Muscle layer of colon (tissue), 2 donors: ENCODE measurements at regions not wholly inside any gene's neighbourhood (a gene's known extent, or its start where the extent isn't known, plus 50 kb on each side); places are given as distances from the start of the nearest gene placed in this dataset.

Experiments used
- H3K27ac ChIP-seq: one replicate; pipeline ENCODE4 v1.7.0; 2013; ENCODE audit warnings: low read depth, mild to moderate bottlenecking, low read length, moderate library complexity
- H3K27me3 ChIP-seq, 2 donors: one replicate each; pipeline ENCODE4 v1.7.0; 2013; ENCODE audit warnings: low read length in 2 of 2, mild to moderate bottlenecking in 2 of 2; ENCODE audit not compliant: insufficient read depth in 2 of 2, control insufficient read depth in 1 of 2
- H3K36me3 ChIP-seq: one replicate; pipeline ENCODE4 v1.7.0; 2013; ENCODE audit warnings: mild to moderate bottlenecking, low read length; ENCODE audit not compliant: insufficient read depth
- H3K4me1 ChIP-seq: one replicate; pipeline ENCODE4 v1.7.0; 2013; ENCODE audit warnings: mild to moderate bottlenecking, low read length; ENCODE audit not compliant: insufficient read depth
- H3K4me3 ChIP-seq, 2 donors: one replicate each; pipeline ENCODE4 v1.7.0; 2013; ENCODE audit warnings: low read length in 2 of 2, low read depth in 1 of 2, mild to moderate bottlenecking in 1 of 2, moderate library complexity in 1 of 2
- H3K9ac ChIP-seq: one replicate; pipeline ENCODE4 v1.7.0; 2013; ENCODE audit warnings: low read length
- H3K9me3 ChIP-seq: one replicate; pipeline ENCODE4 v1.7.0; 2013; ENCODE audit warnings: mild to moderate bottlenecking, low read length
- donor health status: abdominal sarcoma.
- donor health status: Adenocarcinoma of cecum.

- Histone ChIP-seq H3K36me3 (no peaks in the 10 kb centered on the region), H3K27me3 (no peaks in the 10 kb centered on the region), H3K9me3 (no peaks in the 10 kb centered on the region), H3K9ac (no peak overlapping the region), H3K4me1 (no peaks in the 10 kb centered on the region), H3K4me3 (no peak overlapping the region), H3K27ac (no peak overlapping the region)
Observed at GRCh38 chr9:28915202-28915930, 1342.1 kb upstream of the C9orf72 start.

- no peak overlapping the region for H3K9ac ChIP-seq
- H3K9me3 ChIP-seq, result no peaks in the 10 kb centered on the region
- H3K36me3 ChIP-seq, result no peaks in the 10 kb centered on the region
- H3K27me3 ChIP-seq, result no peaks in the 10 kb centered on the region
- no peak overlapping the region for H3K27ac ChIP-seq
- H3K4me1 ChIP-seq, result no peaks in the 10 kb centered on the region
- H3K4me3 ChIP-seq, result no peak overlapping the region
Observed at GRCh38 chr9:28916348-28916747, 1343.1 kb upstream of the C9orf72 start.

DNA sequence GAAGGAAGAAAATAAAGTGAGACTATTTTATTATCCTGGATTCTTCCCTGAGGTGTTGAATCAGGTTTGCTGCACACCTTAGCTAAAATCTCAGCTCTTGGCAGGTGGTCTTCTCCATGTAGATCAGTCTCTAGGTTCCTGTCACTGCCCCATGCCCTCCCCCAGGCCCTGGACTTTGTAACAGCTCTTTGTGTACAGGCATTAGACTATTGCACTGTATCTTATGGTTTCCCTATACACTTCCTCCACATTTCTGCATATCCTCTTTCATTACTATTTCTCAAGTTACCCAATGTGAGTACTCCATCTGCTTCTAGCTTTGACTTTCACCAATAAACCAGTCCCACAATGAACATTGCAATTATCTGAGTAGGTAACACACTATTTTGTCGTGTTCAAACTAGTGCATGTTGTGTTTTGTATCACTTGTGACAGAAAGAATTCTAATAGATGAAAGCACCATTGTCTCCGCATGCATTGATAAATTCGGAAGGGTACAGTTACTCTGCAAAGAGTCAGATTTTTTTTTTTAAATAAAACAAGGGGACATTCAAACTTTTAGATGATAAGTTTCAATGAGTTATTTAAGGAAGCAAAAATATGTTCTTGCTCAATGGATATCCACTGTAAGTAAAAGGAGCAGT lies 1348.7 kb upstream of the C9orf72 start:
- H3K4me3 ChIP-seq, result no peak overlapping the region
- no peak overlapping the region for H3K9ac ChIP-seq
- no peaks in the 10 kb centered on the region for H3K27me3 ChIP-seq
- no peaks in the 10 kb centered on the region for H3K9me3 ChIP-seq
- no peaks in the 10 kb centered on the region for H3K4me1 ChIP-seq
- H3K36me3 ChIP-seq, result no peaks in the 10 kb centered on the region
- no peak overlapping the region for H3K27ac ChIP-seq

GRCh38 chr9:28922891-28923290 lies 1349.6 kb upstream of the C9orf72 start:
- H3K4me3 ChIP-seq, result no peak overlapping the region
- no peaks in the 10 kb centered on the region for H3K27me3 ChIP-seq
- no peaks in the 10 kb centered on the region for H3K4me1 ChIP-seq
- no peak overlapping the region for H3K9ac ChIP-seq
- H3K9me3 ChIP-seq, result no peaks in the 10 kb centered on the region
- no peaks in the 10 kb centered on the region for H3K36me3 ChIP-seq
- H3K27ac ChIP-seq, result no peak overlapping the region

DNA sequence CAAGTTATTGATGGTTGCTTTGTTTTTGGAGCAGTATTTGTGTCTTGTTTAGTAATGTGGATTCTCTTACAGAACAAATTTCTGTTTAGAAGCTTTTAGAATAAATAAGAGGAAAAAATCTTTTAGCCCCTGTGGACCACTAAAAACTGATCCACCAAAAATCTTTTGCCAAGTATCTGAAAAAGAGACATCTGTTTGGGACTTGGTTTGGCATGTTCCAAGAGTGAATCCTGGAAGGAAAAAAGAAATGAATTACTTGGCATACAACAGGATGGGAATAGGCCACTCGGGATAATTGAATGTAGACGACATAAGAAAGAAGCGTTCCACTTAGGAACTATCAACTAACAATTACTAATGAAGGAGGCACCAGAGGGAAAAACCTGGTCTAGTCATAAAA lies 1350.1 kb upstream of the C9orf72 start:
- H3K9ac ChIP-seq, result no peak overlapping the region
- H3K36me3 ChIP-seq, result no peaks in the 10 kb centered on the region
- no peak overlapping the region for H3K27ac ChIP-seq
- H3K9me3 ChIP-seq, result no peaks in the 10 kb centered on the region
- no peak overlapping the region for H3K4me3 ChIP-seq
- no peaks in the 10 kb centered on the region for H3K4me1 ChIP-seq
- no peaks in the 10 kb centered on the region for H3K27me3 ChIP-seq

DNA sequence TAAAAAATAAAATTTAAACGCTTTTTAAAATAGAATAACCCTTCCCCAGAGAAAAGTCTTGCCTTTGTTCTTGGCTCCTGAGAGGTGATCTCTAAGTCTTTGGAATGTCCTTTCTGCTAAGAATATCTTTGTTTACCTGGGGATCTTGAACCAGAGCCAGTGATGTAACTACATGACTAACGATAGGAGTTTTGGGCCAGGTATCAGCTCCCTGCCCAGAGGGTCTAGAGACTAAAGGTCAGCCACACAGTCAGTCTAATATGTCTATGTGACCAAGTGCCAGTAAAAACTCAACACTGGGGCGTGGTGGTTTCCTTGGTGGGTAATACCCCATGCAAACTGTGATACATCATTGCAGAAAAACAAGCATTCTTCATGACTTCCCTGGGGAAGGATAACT lies 1351.9 kb upstream of the C9orf72 start:
- Histone ChIP-seq H3K27me3 (no peaks in the 10 kb centered on the region), H3K4me1 (no peaks in the 10 kb centered on the region), H3K4me3 (no peak overlapping the region), H3K27ac (no peak overlapping the region), H3K36me3 (no peaks in the 10 kb centered on the region), H3K9me3 (no peaks in the 10 kb centered on the region), H3K9ac (no peak overlapping the region)

- no peaks in the 10 kb centered on the region for H3K9me3 ChIP-seq
- no peak overlapping the region for H3K4me3 ChIP-seq
- H3K27ac ChIP-seq, result no peak overlapping the region
- H3K9ac ChIP-seq, result no peak overlapping the region
- H3K36me3 ChIP-seq, result no peaks in the 10 kb centered on the region
- H3K4me1 ChIP-seq, result no peaks in the 10 kb centered on the region
- H3K27me3 ChIP-seq, result no peaks in the 10 kb centered on the region
Observed at GRCh38 chr9:28926306-28926705, 1353.0 kb upstream of the C9orf72 start.

DNA sequence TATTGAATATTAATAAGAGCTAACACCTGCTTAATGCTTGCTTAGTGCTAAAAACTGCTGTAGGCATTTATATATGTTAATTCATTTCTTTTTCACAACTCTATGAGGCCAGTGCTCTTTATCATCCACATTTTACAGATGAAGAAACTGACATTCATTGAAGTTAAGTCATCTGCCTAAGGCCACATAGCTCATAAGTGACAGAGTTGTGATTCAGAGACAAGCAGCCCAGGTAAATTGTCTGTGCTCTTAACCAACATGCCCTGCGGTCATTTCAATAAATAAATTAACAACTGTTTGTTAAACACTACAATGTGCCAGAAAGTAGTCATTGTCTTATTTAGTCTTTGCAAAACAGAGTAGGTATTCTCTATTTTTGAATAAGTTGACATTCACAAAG lies 1354.4 kb upstream of the C9orf72 start:
- Histone ChIP-seq H3K4me3 (no peak overlapping the region), H3K27me3 (no peaks in the 10 kb centered on the region), H3K9me3 (no peaks in the 10 kb centered on the region), H3K36me3 (no peaks in the 10 kb centered on the region), H3K27ac (no peak overlapping the region), H3K4me1 (no peaks in the 10 kb centered on the region), H3K9ac (no peak overlapping the region)

GRCh38 chr9:28929433-28929832 lies 1356.2 kb upstream of the C9orf72 start:
- Histone ChIP-seq H3K4me3 (no peak overlapping the region), H3K36me3 (no peaks in the 10 kb centered on the region), H3K9ac (no peak overlapping the region), H3K27me3 (no peaks in the 10 kb centered on the region), H3K27ac (no peak overlapping the region), H3K9me3 (no peaks in the 10 kb centered on the region), H3K4me1 (no peaks in the 10 kb centered on the region)

DNA sequence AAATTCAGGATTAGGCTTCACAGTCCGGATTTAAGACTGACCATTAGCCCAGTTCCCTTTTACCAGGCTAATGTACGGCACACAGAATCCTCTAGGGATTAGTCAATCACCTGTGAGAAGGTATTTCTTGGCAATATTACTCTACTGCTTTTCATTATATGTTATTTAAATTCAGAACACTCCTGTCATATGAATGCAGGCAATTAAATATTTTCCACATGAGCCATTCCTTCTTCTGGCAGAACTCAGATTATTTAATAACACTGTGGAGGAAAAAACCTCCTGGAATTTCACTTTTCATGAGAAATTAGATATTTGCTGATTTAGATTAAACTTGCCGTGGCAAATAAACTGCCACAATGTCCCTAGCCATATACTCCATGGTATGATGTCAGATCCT lies 1357.5 kb upstream of the C9orf72 start:
- no peak overlapping the region for H3K27ac ChIP-seq
- H3K4me1 ChIP-seq, result no peaks in the 10 kb centered on the region
- H3K36me3 ChIP-seq, result no peaks in the 10 kb centered on the region
- H3K9me3 ChIP-seq, result no peaks in the 10 kb centered on the region
- H3K4me3 ChIP-seq, result no peak overlapping the region
- H3K9ac ChIP-seq, result no peak overlapping the region
- no peaks in the 10 kb centered on the region for H3K27me3 ChIP-seq

GRCh38 chr9:28934111-28934510 lies 1360.8 kb upstream of the C9orf72 start:
- H3K36me3 ChIP-seq, result no peaks in the 10 kb centered on the region
- H3K9me3 ChIP-seq, result no peaks in the 10 kb centered on the region
- H3K4me1 ChIP-seq, result no peaks in the 10 kb centered on the region
- no peaks in the 10 kb centered on the region for H3K27me3 ChIP-seq
- H3K4me3 ChIP-seq, result no peak overlapping the region
- no peak overlapping the region for H3K27ac ChIP-seq
- no peak overlapping the region for H3K9ac ChIP-seq

DNA sequence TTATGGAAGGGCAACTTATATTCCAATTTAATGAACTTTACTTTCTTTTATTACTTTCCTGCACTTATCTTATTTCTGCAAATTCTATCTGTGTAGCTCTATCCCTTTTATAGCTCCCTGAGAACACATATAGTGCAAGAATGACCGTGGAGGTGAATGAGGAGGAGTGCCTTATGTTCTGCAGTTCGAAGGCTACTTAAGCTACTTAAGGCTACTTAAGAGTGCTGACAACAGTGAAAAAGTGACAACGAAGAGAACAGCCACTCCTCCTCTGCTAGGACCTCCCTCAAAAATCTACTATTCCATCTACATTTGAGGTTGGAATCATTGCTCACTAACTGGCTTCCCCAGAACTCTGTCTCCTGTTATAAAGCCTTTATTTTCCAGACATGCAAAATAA lies 1365.7 kb upstream of the C9orf72 start:
- Histone ChIP-seq H3K9me3 (no peaks in the 10 kb centered on the region), H3K4me1 (no peaks in the 10 kb centered on the region), H3K9ac (no peak overlapping the region), H3K36me3 (no peaks in the 10 kb centered on the region), H3K4me3 (no peak overlapping the region), H3K27ac (no peak overlapping the region), H3K27me3 (no peaks in the 10 kb centered on the region)
